Neural cell (in vitro differentiated cells): ENCODE measurements at regions not wholly inside any gene's neighbourhood (a gene's known extent, or its start where the extent isn't known, plus 50 kb on each side); places are given as distances from the start of the nearest gene placed in this dataset.
"Not testable (repeated sequence)": the region's sequence is repeated elsewhere in the genome, so short reads cannot be mapped to it uniquely, and the experiment has no call there.

Experiments
- CTCF ChIP-seq: fragments of 450-650 bp; IDR thresholded peaks from 2 replicates; pipeline ENCODE4 v1.5.1; 2014; ENCODE audit warnings: antibody characterized with exemption, mild to moderate bottlenecking, moderate library complexity; ENCODE audit not compliant: poor library complexity, severe bottlenecking
- EP300 ChIP-seq: fragments of 450-650 bp; conservative IDR thresholded peaks from 2 replicates; pipeline ENCODE4 v1.6.1; 2014; ENCODE audit warnings: antibody characterized with exemption, mild to moderate bottlenecking, moderate library complexity; ENCODE audit not compliant: poor library complexity, severe bottlenecking
- EZH2 ChIP-seq: fragments of 200-600, 300-800 bp; shearing (Covaris generic), sonication (generic); IDR thresholded peaks from 2 replicates; pipeline ENCODE4 v1.6.1; 2014; ENCODE audit warnings: antibody characterized with exemption, low read length, borderline replicate concordance, mild to moderate bottlenecking; ENCODE audit not compliant: insufficient read depth, poor library complexity, severe bottlenecking
- POLR2AphosphoS5 ChIP-seq: IDR thresholded peaks from 2 replicates; pipeline ENCODE4 v1.6.1; 2012
- RAD21 ChIP-seq: fragments of 450-650 bp; conservative IDR thresholded peaks from 2 replicates; pipeline ENCODE4 v1.6.1; 2014; ENCODE audit warnings: antibody characterized with exemption, mild to moderate bottlenecking, moderate library complexity
- REST ChIP-seq: IDR thresholded peaks from 2 replicates; pipeline ENCODE4 v1.6.1; 2012; ENCODE audit warnings: borderline replicate concordance
- SMC3 ChIP-seq: fragments of 450-650 bp; conservative IDR thresholded peaks from 2 replicates; pipeline ENCODE4 v1.6.1; 2014; ENCODE audit warnings: antibody characterized with exemption, mild to moderate bottlenecking, moderate library complexity; ENCODE audit not compliant: poor library complexity
- TAF1 ChIP-seq: IDR thresholded peaks from 2 replicates; pipeline ENCODE4 v1.6.1; 2012; ENCODE audit warnings: low read depth

- TF ChIP-seq POLR2AphosphoS5, CTCF, EP300, EZH2, REST, SMC3, RAD21, TAF1: not testable (repeated sequence)
Observed at GRCh38 chr18:44362213-44362612, 318.5 kb upstream of the SETBP1 start.
